ENCODE measurements at regions not wholly inside any gene's neighbourhood (a gene's known extent, or its start where the extent isn't known, plus 50 kb on each side); places are given as distances from the start of the nearest gene placed in this dataset.

GRCh38 chr10:9289811-9290210 is 1235.3 kb downstream of the GATA3 start:
- Mint-ChIP-seq H3K4me3 (ENCODE audit: unreplicated experiment) (no peak overlapping the region), H3K27me3 (ENCODE audit: low read depth, unreplicated experiment) (no peaks in the 10 kb centered on the region), H3K9me3 (ENCODE audit: unreplicated experiment) (no peaks in the 10 kb centered on the region), H3K36me3 (ENCODE audit: low read depth, unreplicated experiment) (no peaks in the 10 kb centered on the region), H3K4me1 (ENCODE audit: low read depth, unreplicated experiment) (no peaks in the 10 kb centered on the region), H3K27ac (ENCODE audit: unreplicated experiment) (no peak overlapping the region)
- Histone ChIP-seq H3K27me3 (ENCODE audit: insufficient read depth, low read length) (no peaks in the 10 kb centered on the region), H3K4me3 (ENCODE audit: insufficient read depth, low read depth, low read length) (no peak overlapping the region), H3K9ac (ENCODE audit: low read length) (no peak overlapping the region), H2AFZ (ENCODE audit: low read depth, low read length) (no peak overlapping the region), H4K20me1 (ENCODE audit: insufficient read depth, low read length) (no peaks in the 10 kb centered on the region), H3K36me3 (ENCODE audit: insufficient read depth, low read length) (no peaks in the 10 kb centered on the region), H3K9me3 (ENCODE audit: insufficient read depth, low read depth, low read length) (no peaks in the 10 kb centered on the region), H3K4me2 (ENCODE audit: low read length) (no peak overlapping the region), H3K27ac (ENCODE audit: low read depth, low read length) (no peak overlapping the region), H3K79me2 (ENCODE audit: insufficient read depth, low read length) (no peaks in the 10 kb centered on the region), H3K4me1 (ENCODE audit: insufficient read depth, low read length) (no peaks in the 10 kb centered on the region)
- FAIRE-seq (no peak), DNase-seq (ENCODE audit: low read depth) (no peak)
- TF ChIP-seq CTCF (IDR thresholded peaks at IDR 0.05; ENCODE audit: insufficient read depth, low read depth, low read length) (no peak), EZH2 (IDR thresholded peaks at IDR 0.05; ENCODE audit: insufficient read depth, low read length) (no peak)

- no peak overlapping the region for H3K9ac ChIP-seq (ENCODE audit: low read length)
- no peaks in the 10 kb centered on the region for H4K20me1 ChIP-seq (ENCODE audit: insufficient read depth, low read length)
- no peak for TF ChIP-seq EZH2 (IDR thresholded peaks at IDR 0.05; ENCODE audit: insufficient read depth, low read length)
- TF ChIP-seq CTCF (IDR thresholded peaks at IDR 0.05; ENCODE audit: insufficient read depth, low read depth, low read length), result no peak
- no peak overlapping the region for H3K4me2 ChIP-seq (ENCODE audit: low read length)
- H3K27ac ChIP-seq (ENCODE audit: low read depth, low read length), result no peak overlapping the region
- Mint-ChIP-seq H3K4me1 (ENCODE audit: low read depth, unreplicated experiment) (no peaks in the 10 kb centered on the region), H3K36me3 (ENCODE audit: low read depth, unreplicated experiment) (no peaks in the 10 kb centered on the region), H3K27ac (ENCODE audit: unreplicated experiment) (no peak overlapping the region), H3K27me3 (ENCODE audit: low read depth, unreplicated experiment) (no peaks in the 10 kb centered on the region), H3K4me3 (ENCODE audit: unreplicated experiment) (no peak overlapping the region), H3K9me3 (ENCODE audit: unreplicated experiment) (no peaks in the 10 kb centered on the region)
- no peaks in the 10 kb centered on the region for H3K4me1 ChIP-seq (ENCODE audit: insufficient read depth, low read length)
- no peaks in the 10 kb centered on the region for H3K9me3 ChIP-seq (ENCODE audit: insufficient read depth, low read depth, low read length)
- no peak overlapping the region for H3K4me3 ChIP-seq (ENCODE audit: insufficient read depth, low read depth, low read length)
- FAIRE-seq (no peak), DNase-seq (ENCODE audit: low read depth) (no peak)
- no peaks in the 10 kb centered on the region for H3K36me3 ChIP-seq (ENCODE audit: insufficient read depth, low read length)
- H2AFZ ChIP-seq (ENCODE audit: low read depth, low read length), result no peak overlapping the region
- no peaks in the 10 kb centered on the region for H3K79me2 ChIP-seq (ENCODE audit: insufficient read depth, low read length)
- no peaks in the 10 kb centered on the region for H3K27me3 ChIP-seq (ENCODE audit: insufficient read depth, low read length)
Measured at GRCh38 chr10:9291081-9291480, 1236.6 kb downstream of the GATA3 start.

- Mint-ChIP-seq H3K4me1 (ENCODE audit: low read depth, unreplicated experiment) (no peaks in the 10 kb centered on the region), H3K27ac (ENCODE audit: unreplicated experiment) (no peak overlapping the region), H3K9me3 (ENCODE audit: unreplicated experiment) (no peaks in the 10 kb centered on the region), H3K4me3 (ENCODE audit: unreplicated experiment) (no peak overlapping the region), H3K27me3 (ENCODE audit: low read depth, unreplicated experiment) (peaks cover 2% of the 10 kb centered on the region), H3K36me3 (ENCODE audit: low read depth, unreplicated experiment) (no peaks in the 10 kb centered on the region)
- FAIRE-seq (no peak), DNase-seq (ENCODE audit: low read depth) (no peak)
- Histone ChIP-seq H3K36me3 (ENCODE audit: insufficient read depth, low read length) (no peaks in the 10 kb centered on the region), H3K9me3 (ENCODE audit: insufficient read depth, low read depth, low read length) (no peaks in the 10 kb centered on the region), H2AFZ (ENCODE audit: low read depth, low read length) (no peak overlapping the region), H3K4me2 (ENCODE audit: low read length) (no peak overlapping the region), H3K79me2 (ENCODE audit: insufficient read depth, low read length) (no peaks in the 10 kb centered on the region), H3K9ac (ENCODE audit: low read length) (no peak overlapping the region), H4K20me1 (ENCODE audit: insufficient read depth, low read length) (no peaks in the 10 kb centered on the region), H3K27me3 (ENCODE audit: insufficient read depth, low read length) (no peaks in the 10 kb centered on the region), H3K27ac (ENCODE audit: low read depth, low read length) (no peak overlapping the region), H3K4me1 (ENCODE audit: insufficient read depth, low read length) (no peaks in the 10 kb centered on the region), H3K4me3 (ENCODE audit: insufficient read depth, low read depth, low read length) (no peak overlapping the region)
- TF ChIP-seq EZH2 (IDR thresholded peaks at IDR 0.05; ENCODE audit: insufficient read depth, low read length) (no peak), CTCF (IDR thresholded peaks at IDR 0.05; ENCODE audit: insufficient read depth, low read depth, low read length) (no peak)
Measured at GRCh38 chr10:9294132-9294663, 1239.7 kb downstream of the GATA3 start.
